ENCODE measurements at regions not wholly inside any gene's neighbourhood (a gene's known extent, or its start where the extent isn't known, plus 50 kb on each side); places are given as distances from the start of the nearest gene placed in this dataset.
"Not testable (repeated sequence)": the region's sequence is repeated elsewhere in the genome, so short reads cannot be mapped to it uniquely, and the experiment has no call there.

DNA sequence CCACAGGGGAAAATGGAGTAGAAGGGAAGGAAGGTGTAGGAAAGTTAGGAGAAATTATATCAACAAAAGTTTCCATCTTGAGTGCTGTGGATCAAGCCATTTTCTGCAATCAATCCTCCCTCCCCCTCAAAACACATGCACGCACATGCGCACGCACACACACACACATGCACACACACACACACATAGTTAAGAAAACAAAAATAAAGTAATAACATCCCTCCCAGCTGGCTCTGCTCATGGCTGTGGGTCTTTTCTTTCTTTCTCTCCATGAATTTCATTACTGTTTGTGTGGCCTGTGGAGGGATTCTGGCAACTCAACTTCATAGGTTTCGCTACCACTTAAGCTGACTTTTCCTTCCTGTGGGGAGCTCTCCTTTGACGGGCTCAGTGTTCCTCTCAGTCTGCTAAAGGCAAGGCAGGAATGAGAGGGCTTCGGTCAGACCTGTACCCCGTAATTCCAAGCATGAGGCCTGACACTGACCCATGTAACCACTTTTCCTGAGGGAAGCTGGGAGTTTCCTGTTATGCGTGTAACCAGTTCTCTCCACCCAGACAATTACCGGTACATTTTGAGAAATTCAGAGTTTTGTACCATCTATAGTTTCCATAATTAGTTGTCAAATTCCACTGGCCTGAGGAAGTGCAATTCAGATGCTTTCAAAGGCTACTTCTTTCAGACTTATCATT is 79.8 kb downstream of the ZNF92 start:
- H3K27me3 Mint-ChIP-seq: no peaks in the 10 kb centered on the region
- H3K4me3 Mint-ChIP-seq: no peak overlapping the region
- H3K36me3 Mint-ChIP-seq: no peaks in the 10 kb centered on the region
- no peaks in the 10 kb centered on the region for H3K9me3 Mint-ChIP-seq
- intact Hi-C loops (cut with micrococcal nuclease): no loop called here
- peaks cover 15% of the 10 kb centered on the region for H3K4me1 Mint-ChIP-seq (ENCODE audit: low read depth)
- ChIA-PET CTCF (no interaction called here), POLR2A (no interaction called here)
- H3K27ac Mint-ChIP-seq: no peak overlapping the region
- no peak for DNase-seq

DNA sequence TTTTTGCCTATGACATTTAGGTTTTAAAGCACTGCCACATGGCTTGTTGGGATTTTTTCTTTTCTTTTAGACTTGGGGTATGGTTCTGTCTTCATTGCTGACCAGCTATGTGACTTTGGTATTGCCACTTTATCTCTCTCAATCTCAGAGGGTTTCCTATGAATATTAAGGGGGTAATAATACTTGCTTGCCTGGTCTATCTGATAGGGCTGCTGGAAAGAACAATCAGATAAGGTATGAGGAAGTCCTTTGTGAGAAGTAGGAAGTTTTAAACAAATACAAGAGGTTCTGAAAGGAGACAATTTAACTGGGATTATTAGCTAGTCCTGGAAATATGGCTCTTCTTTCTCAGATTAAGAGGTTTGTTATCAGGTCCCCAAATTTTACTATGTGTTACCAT is 80.8 kb downstream of the ZNF92 start:
- Mint-ChIP-seq H3K27ac (no peak overlapping the region), H3K9me3 (no peaks in the 10 kb centered on the region), H3K27me3 (no peaks in the 10 kb centered on the region), H3K4me3 (no peak overlapping the region), H3K4me1 (ENCODE audit: low read depth) (peaks cover 12% of the 10 kb centered on the region), H3K36me3 (no peaks in the 10 kb centered on the region)
- no peak for DNase-seq
- ChIA-PET POLR2A (no interaction called here), CTCF (no interaction called here)
- intact Hi-C loops (cut with micrococcal nuclease): no loop called here

DNA sequence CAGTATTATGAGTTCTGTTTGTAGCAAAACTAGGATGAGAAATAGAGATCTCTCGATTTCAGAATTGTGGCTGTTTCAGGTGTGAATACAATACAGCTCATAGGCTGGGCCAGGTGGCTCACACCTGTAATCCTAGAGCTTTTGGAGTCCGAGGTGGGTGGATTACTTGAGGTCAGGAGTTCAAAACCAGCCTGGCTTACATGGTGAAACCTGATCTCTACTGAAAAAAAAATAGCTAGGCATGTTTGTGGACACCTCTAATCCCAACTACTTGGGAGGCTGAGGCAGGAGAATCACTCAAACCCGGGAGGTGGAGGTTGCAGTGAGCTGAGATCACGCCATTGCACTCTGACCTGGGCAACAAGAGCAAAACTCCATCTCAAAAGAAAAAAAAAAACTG is 81.4 kb downstream of the ZNF92 start:
- H3K27me3 Mint-ChIP-seq; DNase-seq; POLR2A ChIA-PET; H3K4me3 Mint-ChIP-seq; H3K27ac Mint-ChIP-seq; H3K36me3 Mint-ChIP-seq; intact Hi-C loops (cut with micrococcal nuclease); H3K9me3 Mint-ChIP-seq; H3K4me1 Mint-ChIP-seq (ENCODE audit: low read depth); CTCF ChIA-PET: not testable (repeated sequence)

DNA sequence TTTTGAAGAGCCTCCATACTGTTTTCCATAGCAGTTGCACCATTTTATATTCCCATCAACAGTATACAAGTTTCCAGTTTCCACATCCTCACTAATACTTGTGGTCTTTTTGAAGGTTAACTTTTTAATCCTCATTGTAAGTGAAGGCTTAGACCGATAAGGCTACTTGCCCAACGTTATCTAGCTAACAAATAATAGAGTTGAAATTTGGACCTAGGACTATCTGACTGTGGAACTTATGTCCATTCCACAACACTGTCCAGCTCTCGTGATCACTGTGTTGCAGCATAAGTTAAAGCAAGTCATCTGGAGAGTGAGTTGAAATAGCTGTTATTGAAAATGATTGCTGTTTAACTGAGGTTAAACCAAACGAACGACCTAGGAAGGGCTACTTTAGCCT is 84.0 kb downstream of the ZNF92 start:
- Mint-ChIP-seq H3K9me3 (no peaks in the 10 kb centered on the region), H3K27ac (no peak overlapping the region), H3K4me1 (ENCODE audit: low read depth) (peaks cover 4% of the 10 kb centered on the region), H3K36me3 (no peaks in the 10 kb centered on the region), H3K4me3 (no peak overlapping the region), H3K27me3 (no peaks in the 10 kb centered on the region)
- intact Hi-C loops (cut with micrococcal nuclease): no loop called here
- ChIA-PET CTCF (no interaction called here), POLR2A (no interaction called here)
- no peak for DNase-seq

DNA sequence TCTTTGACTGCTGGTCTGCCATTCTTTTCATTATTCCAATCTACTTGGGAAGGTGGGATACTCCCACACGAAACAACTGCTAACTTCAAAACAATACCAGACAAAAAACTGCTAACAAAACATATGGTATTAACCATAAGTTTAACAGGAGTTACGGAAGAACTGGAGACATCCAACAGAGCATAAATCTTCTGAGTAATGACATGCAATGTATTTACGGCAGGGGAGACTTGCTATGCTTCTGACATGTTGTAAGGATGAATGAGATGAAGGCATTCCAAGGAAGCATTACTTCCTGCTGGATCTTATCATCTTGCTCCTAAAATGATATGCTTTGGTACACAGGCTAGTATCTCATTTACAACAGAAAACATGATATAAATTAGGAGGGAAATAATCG is 85.8 kb downstream of the ZNF92 start:
- intact Hi-C loops (cut with micrococcal nuclease): no loop called here
- Mint-ChIP-seq H3K36me3 (no peaks in the 10 kb centered on the region), H3K4me1 (ENCODE audit: low read depth) (peaks cover 2% of the 10 kb centered on the region), H3K9me3 (no peaks in the 10 kb centered on the region), H3K27me3 (no peaks in the 10 kb centered on the region), H3K27ac (no peak overlapping the region), H3K4me3 (no peak overlapping the region)
- no peak for DNase-seq
- ChIA-PET CTCF (no interaction called here), POLR2A (no interaction called here)

DNA sequence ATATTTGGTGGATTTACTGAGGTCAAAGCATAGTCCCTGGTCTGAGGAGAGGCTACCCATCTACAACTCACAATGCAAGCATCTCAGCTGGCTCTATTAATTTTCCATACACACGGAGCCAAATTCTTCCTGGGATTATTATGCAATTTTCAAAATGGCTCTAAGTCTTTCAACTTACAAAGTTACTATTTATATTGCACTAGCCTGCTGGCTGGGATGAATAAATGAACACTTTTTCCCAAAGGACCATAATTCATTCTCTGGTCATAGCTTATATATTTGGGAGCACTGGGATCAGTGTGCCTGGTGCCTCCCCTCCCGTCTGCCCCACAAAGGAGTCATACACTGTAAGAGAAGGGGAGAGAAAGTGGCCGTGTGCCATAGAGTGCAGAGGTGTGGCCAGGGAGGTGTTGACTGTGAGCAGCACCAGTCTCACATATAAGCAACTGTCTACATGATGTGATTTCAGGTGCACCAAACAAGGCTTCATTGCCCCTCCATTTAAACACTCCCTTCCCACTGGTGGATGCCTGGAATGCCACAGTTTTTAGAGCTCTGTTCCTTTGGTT is 88.6 kb downstream of the ZNF92 start:
- H3K4me1 Mint-ChIP-seq (ENCODE audit: low read depth): peaks cover 2% of the 10 kb centered on the region
- no peaks in the 10 kb centered on the region for H3K36me3 Mint-ChIP-seq
- H3K27me3 Mint-ChIP-seq: no peaks in the 10 kb centered on the region
- intact Hi-C loops (cut with micrococcal nuclease): no loop called here
- no peak overlapping the region for H3K27ac Mint-ChIP-seq
- no peak for DNase-seq
- H3K4me3 Mint-ChIP-seq: no peak overlapping the region
- POLR2A ChIA-PET: no interaction called here
- peaks cover 2% of the 10 kb centered on the region for H3K9me3 Mint-ChIP-seq
- CTCF ChIA-PET: no interaction called here

DNA sequence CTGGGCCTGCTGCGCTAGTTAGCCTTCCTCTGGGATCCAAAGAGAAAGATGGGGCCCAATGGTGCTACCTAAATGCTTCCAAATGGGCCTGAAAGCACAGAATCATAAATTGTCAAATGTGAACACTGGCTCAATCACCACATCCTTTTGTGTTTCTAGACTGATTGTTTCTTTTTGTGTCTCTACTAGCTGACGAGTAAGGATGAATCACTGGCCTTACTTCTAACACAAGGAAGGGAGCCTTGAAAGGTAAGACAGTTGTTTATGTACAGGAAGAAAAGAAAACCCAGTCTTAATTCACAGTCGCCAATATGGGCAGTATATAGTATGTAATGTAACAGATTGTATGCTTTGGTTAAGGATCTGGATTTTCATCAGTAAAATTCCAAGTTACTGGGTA is 89.5 kb downstream of the ZNF92 start:
- intact Hi-C loops (cut with micrococcal nuclease): no loop called here
- Mint-ChIP-seq H3K9me3 (peaks cover 8% of the 10 kb centered on the region), H3K36me3 (no peaks in the 10 kb centered on the region), H3K4me1 (ENCODE audit: low read depth) (peaks cover 2% of the 10 kb centered on the region), H3K4me3 (no peak overlapping the region), H3K27me3 (no peaks in the 10 kb centered on the region), H3K27ac (no peak overlapping the region)
- DNase-seq: no peak
- POLR2A ChIA-PET: no interaction called here
- CTCF ChIA-PET: no interaction called here

DNA sequence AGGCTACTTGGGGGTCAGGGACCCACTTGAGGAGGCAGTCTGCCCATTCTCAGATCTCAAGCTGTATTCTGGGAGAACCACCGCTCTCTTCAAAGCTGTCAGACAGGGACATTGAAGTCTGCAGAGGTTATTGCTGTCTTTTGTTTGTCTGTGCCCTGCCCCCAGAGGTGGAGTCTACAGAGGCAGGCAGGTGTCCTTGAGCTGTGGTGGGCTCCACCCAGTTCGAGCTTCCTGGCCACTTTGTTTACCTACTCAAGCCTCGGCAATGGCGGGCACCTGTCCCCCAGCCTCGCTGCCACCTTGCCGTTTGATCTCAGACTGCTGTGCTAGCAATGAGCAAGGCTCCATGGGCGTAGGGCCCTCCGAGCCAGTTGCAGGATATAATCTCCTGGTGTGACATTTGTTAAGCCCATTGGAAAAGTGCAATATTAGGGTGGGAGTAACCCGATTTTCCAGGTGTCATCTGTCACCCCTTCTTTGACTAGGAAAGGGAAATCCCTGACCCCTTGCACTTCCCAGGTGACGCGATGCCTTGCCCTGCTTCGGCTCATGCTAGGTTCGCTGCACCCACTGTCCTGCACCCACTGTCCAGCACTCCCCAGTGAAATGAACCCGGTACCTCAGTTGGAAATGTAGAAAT is 96.4 kb downstream of the ZNF92 start:
- Mint-ChIP-seq H3K9me3 (peaks cover 17% of the 10 kb centered on the region), H3K4me1 (ENCODE audit: low read depth) (peaks cover 12% of the 10 kb centered on the region)
- CTCF ChIA-PET; H3K27ac Mint-ChIP-seq; POLR2A ChIA-PET; H3K27me3 Mint-ChIP-seq; H3K36me3 Mint-ChIP-seq; DNase-seq; intact Hi-C loops (cut with micrococcal nuclease); H3K4me3 Mint-ChIP-seq: not testable (repeated sequence)

DNA sequence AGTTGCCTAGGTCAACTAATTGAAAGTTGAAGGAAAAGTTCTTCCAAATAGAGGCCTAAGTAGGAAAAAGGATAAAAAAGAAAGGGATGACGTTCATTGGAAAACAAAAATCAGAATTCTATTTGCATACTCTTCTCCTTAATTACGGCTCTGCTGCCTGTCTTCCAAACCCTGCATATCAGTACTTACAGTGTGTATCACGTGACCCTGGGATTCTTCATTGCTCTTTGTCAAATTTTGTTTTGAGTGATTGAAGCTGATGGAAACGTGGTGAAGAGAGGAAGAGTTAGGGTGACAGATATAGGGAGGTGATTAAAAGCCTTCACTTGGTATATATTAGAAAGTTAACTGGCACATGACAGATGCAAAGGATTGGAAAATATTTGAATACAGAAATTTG is 97.9 kb downstream of the ZNF92 start:
- H3K27ac Mint-ChIP-seq: no peak overlapping the region
- CTCF ChIA-PET: no interaction called here
- no peaks in the 10 kb centered on the region for H3K27me3 Mint-ChIP-seq
- DNase-seq: no peak
- POLR2A ChIA-PET: no interaction called here
- no peak overlapping the region for H3K4me3 Mint-ChIP-seq
- intact Hi-C loops (cut with micrococcal nuclease): no loop called here
- H3K4me1 Mint-ChIP-seq (ENCODE audit: low read depth): peaks cover 26% of the 10 kb centered on the region
- H3K9me3 Mint-ChIP-seq: peaks cover 17% of the 10 kb centered on the region
- no peaks in the 10 kb centered on the region for H3K36me3 Mint-ChIP-seq

DNA sequence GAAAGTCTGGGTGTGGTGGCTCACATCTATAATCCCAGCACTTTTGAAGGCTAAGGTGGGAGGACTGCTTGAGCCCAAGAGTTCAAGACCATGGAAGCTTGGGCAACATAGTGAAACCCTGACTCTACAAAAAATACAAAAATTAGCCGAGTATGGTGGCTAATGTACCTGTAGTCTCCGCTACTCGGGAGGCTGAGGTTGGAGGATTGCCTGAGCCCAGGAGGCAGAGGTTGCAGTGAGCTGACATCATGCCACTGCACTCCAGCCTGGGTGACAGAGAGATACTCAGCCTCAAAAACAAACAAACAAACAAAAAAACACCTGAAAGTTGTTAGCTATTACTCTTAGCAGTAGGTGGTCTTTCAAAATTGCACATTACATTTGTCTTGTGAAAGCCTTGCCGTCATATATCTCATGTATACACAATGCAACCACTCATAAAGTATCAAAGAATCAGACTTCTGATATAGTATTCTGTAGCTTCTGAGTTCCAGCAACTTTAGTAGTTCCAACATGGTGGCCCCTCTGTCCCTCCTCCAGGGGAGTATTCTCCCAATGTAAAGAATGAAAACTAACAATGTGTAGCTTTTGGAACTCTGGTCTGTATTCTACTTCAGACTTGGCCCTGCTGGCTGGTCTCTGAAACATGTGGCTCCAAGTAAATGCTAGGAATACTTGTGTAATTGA is 101.5 kb downstream of the ZNF92 start:
- Mint-ChIP-seq H3K4me3 (no peak overlapping the region), H3K9me3 (peaks cover 3% of the 10 kb centered on the region), H3K27me3 (no peaks in the 10 kb centered on the region), H3K4me1 (ENCODE audit: low read depth) (peaks cover 34% of the 10 kb centered on the region), H3K36me3 (no peaks in the 10 kb centered on the region), H3K27ac (no peak overlapping the region)
- CTCF ChIA-PET: no interaction called here
- DNase-seq: no peak
- intact Hi-C loops (cut with micrococcal nuclease): no loop called here
- POLR2A ChIA-PET: no interaction called here

DNA sequence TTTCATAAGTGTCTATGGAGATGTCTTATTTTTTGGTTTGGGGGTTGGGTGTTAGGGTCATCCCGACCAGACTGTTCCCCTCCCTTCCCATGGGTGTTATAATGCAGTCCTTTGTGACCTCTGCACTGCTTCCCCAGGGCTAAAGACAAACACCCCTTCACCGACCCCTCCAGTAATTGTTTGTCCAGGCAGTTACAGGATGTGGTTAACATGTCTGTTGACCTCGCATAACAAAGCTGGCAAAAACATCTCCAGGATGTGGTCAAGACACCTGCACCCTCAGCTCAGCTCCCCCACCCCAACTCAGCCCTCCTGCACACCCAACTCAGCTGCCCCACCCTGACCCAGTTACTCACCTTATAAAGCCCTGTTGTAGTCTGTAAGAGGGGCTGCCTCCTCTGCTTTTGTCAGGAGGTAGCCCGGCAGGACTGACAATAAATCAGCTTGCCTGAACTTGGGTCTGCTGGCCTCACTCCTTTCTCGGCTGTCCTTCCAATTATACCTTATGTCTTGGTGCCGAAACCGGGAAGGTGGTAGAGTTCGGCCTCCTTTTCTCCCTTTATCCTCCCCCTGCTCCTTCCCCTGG is 102.2 kb downstream of the ZNF92 start:
- CTCF ChIA-PET: no interaction called here
- Mint-ChIP-seq H3K9me3 (peaks cover 2% of the 10 kb centered on the region), H3K4me3 (no peak overlapping the region), H3K27me3 (no peaks in the 10 kb centered on the region), H3K36me3 (no peaks in the 10 kb centered on the region), H3K27ac (no peak overlapping the region), H3K4me1 (ENCODE audit: low read depth) (peaks cover 34% of the 10 kb centered on the region)
- peak; percentile 38 for DNase-seq
- POLR2A ChIA-PET: no interaction called here
- intact Hi-C loops (cut with micrococcal nuclease): no loop called here

DNA sequence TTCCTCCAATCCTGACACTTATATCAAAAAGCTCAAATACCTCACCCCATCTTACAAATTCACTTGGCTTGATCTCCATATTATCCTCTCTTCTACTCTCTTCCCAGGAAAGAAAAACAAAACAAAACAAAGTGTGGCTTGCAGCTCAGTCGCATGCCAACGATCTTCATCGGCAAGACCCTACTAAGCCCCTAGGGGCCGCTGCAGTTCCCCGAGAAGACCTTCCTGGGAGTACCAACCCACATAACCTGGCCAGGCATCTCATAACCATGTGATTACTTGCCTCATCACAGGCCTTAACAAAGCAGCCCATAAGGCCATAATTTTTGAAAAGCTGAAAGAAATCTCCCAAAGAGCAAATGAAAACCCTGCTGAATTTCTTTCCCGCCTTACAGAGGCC is 103.7 kb downstream of the ZNF92 start:
- Mint-ChIP-seq H3K9me3 (peaks cover 5% of the 10 kb centered on the region), H3K4me1 (ENCODE audit: low read depth) (peaks cover 34% of the 10 kb centered on the region), H3K4me3 (no peak overlapping the region), H3K27me3 (no peaks in the 10 kb centered on the region), H3K36me3 (no peaks in the 10 kb centered on the region), H3K27ac (no peak overlapping the region)
- DNase-seq: peak; percentile 12
- intact Hi-C loops (cut with micrococcal nuclease): no loop called here
- ChIA-PET CTCF (no interaction called here), POLR2A (no interaction called here)
